Type B pancreatic cell (in vitro differentiated cells): ENCODE measurements at regions not wholly inside any gene's neighbourhood (a gene's known extent, or its start where the extent isn't known, plus 50 kb on each side); places are given as distances from the start of the nearest gene placed in this dataset.

Source experiments
- DNase-seq: peaks from one replicate; pipeline ENCODE4 v3.0.0; 2021; ENCODE audit warnings: mixed read lengths; ENCODE audit not compliant: unreplicated experiment; ENCODE audit errors: extremely low spot score
- H3K27ac Mint-ChIP-seq: 2 replicates; pipeline ENCODE4 v1.8.0; 2021; ENCODE audit warnings: mild to moderate bottlenecking, mixed read lengths
- H3K27me3 Mint-ChIP-seq: 2 replicates; pipeline ENCODE4 v1.8.0; 2021; ENCODE audit warnings: mixed read lengths
- H3K36me3 Mint-ChIP-seq: 2 replicates; pipeline ENCODE4 v1.8.0; 2021; ENCODE audit warnings: mixed read lengths
- H3K4me1 Mint-ChIP-seq: one replicate; pipeline ENCODE4 v1.8.0; 2021; ENCODE audit warnings: mixed read lengths; ENCODE audit not compliant: unreplicated experiment
- H3K4me3 Mint-ChIP-seq: 2 replicates; pipeline ENCODE4 v1.8.0; 2021; ENCODE audit warnings: mild to moderate bottlenecking, mixed read lengths
- H3K9me3 Mint-ChIP-seq: 2 replicates; pipeline ENCODE4 v1.8.0; 2021; ENCODE audit warnings: mixed read lengths
- TF ChIP-seq, protein P1 (sequence below): fragments of 200-600 bp; sonication (generic); conservative IDR thresholded peaks from 2 replicates; pipeline ENCODE4 v1.5.0; 2021; ENCODE audit warnings: antibody characterized with exemption, mild to moderate bottlenecking

DNA sequence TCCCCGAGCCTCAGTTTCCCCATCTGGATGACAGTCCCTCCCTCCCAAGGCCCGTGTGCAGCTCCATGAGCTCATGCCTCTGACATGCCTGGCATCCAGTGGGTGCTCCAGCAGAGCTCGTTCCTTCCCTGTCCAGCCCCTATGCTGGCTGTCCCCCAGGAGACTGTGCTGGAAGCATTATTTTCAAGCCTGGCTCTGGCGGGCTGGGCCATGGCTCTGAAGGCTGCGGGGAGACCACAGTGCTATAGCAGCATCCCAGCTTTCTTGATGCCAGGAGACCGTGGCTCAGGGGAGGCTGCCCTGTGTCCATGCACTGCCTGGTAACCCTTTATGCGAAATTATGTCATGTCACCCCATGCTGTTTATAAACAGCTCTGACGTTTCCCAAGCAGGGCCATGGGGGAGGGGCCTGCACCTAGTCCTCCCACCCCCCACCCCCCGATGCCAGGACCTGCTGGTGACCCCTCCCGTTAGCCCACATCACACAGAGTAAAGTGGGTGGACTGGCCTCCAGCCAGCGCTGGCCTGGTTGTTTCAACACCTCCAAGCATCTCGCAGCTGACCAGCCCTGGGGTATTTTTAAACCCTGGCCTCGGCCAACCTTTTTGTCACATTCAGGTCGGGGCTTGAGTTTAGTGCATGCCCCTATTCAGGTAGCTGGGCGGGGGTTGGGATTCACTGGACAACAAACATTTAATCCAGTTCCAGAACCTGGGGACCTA, 105.9 kb upstream of the ZNF716 start:
- no peak overlapping the region for H3K27ac Mint-ChIP-seq
- H3K27me3 Mint-ChIP-seq = no peaks in the 10 kb centered on the region
- TF ChIP-seq, protein P1, sequence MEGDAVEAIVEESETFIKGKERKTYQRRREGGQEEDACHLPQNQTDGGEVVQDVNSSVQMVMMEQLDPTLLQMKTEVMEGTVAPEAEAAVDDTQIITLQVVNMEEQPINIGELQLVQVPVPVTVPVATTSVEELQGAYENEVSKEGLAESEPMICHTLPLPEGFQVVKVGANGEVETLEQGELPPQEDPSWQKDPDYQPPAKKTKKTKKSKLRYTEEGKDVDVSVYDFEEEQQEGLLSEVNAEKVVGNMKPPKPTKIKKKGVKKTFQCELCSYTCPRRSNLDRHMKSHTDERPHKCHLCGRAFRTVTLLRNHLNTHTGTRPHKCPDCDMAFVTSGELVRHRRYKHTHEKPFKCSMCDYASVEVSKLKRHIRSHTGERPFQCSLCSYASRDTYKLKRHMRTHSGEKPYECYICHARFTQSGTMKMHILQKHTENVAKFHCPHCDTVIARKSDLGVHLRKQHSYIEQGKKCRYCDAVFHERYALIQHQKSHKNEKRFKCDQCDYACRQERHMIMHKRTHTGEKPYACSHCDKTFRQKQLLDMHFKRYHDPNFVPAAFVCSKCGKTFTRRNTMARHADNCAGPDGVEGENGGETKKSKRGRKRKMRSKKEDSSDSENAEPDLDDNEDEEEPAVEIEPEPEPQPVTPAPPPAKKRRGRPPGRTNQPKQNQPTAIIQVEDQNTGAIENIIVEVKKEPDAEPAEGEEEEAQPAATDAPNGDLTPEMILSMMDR = no peak
- peaks cover 3% of the 10 kb centered on the region for H3K36me3 Mint-ChIP-seq
- no peak overlapping the region for H3K4me3 Mint-ChIP-seq
- peaks cover 1% of the 10 kb centered on the region for H3K9me3 Mint-ChIP-seq
- no peak for DNase-seq
- no peaks in the 10 kb centered on the region for H3K4me1 Mint-ChIP-seq

DNA sequence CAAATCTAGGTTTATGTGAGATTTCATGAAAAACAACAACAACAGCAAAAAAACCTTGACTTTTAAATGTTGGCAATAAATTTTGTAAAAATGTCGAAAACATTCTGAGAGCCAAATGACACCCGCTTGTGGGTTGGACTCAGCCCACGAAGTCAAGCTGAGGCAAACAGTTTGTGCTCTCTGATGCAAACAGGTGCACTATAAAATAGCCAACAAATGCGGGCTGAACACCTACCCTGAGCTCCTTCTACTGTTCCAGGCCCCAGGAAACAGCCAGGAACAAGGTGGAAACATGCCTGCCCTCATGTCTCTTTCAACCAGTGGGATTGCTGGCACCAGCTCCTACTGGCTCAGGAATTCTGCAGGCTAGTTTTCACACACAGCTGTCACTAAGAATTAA, 105.0 kb upstream of the ZNF716 start:
- no peak for DNase-seq
- Mint-ChIP-seq H3K9me3 (no peaks in the 10 kb centered on the region), H3K4me1 (no peaks in the 10 kb centered on the region), H3K27ac (no peak overlapping the region), H3K27me3 (no peaks in the 10 kb centered on the region), H3K36me3 (peaks cover 3% of the 10 kb centered on the region), H3K4me3 (no peak overlapping the region)
- TF ChIP-seq, protein P1 = no peak

DNA sequence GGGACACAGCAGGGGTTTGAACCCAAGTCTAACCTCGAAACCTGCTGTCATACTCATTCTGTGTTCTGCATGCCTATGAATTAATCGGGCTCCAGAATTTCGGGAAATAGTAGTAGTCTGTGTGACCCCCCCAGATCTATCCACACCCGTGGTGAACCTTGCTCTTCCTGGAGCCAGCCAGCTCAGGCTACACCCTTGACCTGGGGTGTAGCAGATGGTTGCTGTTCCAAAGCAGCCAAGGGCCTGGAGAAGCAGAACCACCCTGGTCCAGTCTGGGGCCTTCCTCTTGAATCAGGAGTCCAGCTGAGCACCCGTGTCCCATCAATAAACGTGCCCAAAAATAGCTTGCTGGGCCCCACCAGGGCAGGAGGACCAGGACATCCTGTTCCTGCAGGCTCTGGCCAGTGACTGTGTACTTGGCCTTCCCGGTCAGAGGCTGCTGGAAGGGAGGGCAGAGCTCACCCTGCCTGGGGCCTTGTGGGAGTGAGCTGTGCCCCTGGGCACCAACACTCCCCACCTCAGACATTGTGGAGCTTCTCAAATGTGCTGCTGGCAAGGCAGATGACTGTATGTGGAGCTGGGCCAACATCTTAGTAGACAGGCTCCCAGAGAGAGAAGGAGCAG, 101.2 kb upstream of the ZNF716 start:
- H3K4me1 Mint-ChIP-seq = no peaks in the 10 kb centered on the region
- no peak for DNase-seq
- H3K27ac Mint-ChIP-seq = no peak overlapping the region
- H3K4me3 Mint-ChIP-seq = no peak overlapping the region
- TF ChIP-seq, protein P1 = no peak
- peaks cover 6% of the 10 kb centered on the region for H3K9me3 Mint-ChIP-seq
- H3K36me3 Mint-ChIP-seq = peaks cover 3% of the 10 kb centered on the region
- no peaks in the 10 kb centered on the region for H3K27me3 Mint-ChIP-seq

DNA sequence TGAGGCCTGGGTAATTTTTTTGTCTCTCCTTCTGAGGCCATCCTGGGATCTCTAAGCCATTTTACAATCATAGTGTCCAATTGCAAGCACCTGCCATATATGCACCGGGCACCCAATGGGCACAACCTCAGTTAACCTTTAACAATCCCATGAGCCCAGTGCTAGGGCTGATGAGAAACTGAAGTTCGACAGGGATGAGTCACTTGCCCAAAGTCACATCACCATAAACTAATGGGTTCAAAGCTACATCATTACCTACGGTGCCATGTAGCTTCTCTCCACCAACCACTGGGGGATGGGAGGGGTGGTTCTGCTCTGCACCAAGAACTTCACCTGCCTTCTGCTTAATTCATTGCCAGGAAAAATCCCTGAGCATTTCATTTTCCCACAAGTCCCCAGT, 95.8 kb upstream of the ZNF716 start:
- Mint-ChIP-seq H3K4me3 (no peak overlapping the region), H3K27me3 (no peaks in the 10 kb centered on the region), H3K36me3 (no peaks in the 10 kb centered on the region), H3K27ac (no peak overlapping the region), H3K4me1 (no peaks in the 10 kb centered on the region), H3K9me3 (peaks cover 14% of the 10 kb centered on the region)
- TF ChIP-seq, protein P1 = no peak
- no peak for DNase-seq

DNA sequence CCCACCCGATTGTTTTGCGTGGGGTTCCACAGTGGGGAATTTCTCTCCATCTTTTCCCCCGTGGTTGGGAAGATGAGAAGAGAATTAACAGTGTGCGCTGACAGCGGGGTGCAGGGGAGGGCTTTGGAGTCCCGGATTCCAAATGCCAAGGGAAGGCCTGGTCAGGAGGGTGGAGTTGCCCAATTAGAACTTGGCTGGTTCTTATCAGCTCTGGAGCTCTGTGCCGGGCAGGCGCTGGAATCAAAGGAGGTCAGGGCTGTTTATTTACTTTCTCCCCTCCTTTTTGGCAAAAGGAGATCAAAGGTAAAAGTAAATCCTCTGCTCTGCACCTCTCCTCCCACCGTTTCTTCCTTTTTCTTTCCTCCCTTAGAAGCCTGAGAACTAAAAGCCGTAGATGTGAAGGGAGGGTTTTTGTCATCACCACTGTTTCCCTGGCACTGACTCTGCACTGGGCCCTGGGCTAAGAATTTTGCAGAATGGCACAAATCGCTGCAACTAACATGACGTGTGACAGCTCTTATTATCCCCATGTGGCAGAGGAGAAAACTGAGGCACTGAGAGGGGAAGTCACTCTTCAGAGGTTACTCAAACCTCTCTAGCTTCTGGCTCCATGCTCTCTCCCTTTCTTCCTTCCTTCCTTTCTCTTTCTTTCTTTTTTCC, 95.2 kb upstream of the ZNF716 start:
- Mint-ChIP-seq H3K4me1 (no peaks in the 10 kb centered on the region), H3K9me3 (peaks cover 20% of the 10 kb centered on the region), H3K27ac (no peak overlapping the region), H3K36me3 (no peaks in the 10 kb centered on the region), H3K4me3 (no peak overlapping the region), H3K27me3 (no peaks in the 10 kb centered on the region)
- TF ChIP-seq, protein P1 = no peak
- no peak for DNase-seq
